ENCODE measurements at regions not wholly inside any gene's neighbourhood (a gene's known extent, or its start where the extent isn't known, plus 50 kb on each side); places are given as distances from the start of the nearest gene placed in this dataset.

DNA sequence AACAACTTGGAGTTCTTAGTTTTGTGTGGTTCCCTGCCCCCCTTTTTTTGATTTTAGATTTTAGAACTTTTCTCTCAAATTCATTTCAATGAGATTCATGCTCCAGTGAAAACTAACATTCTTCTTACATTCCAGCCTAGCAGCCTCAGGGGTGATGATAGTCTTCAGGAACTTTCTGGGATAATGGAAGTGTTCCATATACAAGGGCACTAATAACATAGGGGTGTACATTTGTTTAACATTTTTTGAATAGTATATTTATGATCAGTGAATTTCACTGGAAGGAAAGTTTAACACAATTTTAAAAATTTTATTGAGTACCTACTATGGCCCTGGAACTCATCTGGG lies 61.4 kb upstream of the ZNF648 start:
- intact Hi-C loops (cut with DNase I): no loop called here
- Histone ChIP-seq H3K27ac (no peak overlapping the region), H3K36me3 (no peaks in the 10 kb centered on the region), H3K4me1 (ENCODE audit: insufficient read depth) (peaks cover 19% of the 10 kb centered on the region), H3K4me3 (no peak overlapping the region), H3K9me3 (no peaks in the 10 kb centered on the region), H3K27me3 (no peaks in the 10 kb centered on the region)
- TF ChIP-seq, protein P1, sequence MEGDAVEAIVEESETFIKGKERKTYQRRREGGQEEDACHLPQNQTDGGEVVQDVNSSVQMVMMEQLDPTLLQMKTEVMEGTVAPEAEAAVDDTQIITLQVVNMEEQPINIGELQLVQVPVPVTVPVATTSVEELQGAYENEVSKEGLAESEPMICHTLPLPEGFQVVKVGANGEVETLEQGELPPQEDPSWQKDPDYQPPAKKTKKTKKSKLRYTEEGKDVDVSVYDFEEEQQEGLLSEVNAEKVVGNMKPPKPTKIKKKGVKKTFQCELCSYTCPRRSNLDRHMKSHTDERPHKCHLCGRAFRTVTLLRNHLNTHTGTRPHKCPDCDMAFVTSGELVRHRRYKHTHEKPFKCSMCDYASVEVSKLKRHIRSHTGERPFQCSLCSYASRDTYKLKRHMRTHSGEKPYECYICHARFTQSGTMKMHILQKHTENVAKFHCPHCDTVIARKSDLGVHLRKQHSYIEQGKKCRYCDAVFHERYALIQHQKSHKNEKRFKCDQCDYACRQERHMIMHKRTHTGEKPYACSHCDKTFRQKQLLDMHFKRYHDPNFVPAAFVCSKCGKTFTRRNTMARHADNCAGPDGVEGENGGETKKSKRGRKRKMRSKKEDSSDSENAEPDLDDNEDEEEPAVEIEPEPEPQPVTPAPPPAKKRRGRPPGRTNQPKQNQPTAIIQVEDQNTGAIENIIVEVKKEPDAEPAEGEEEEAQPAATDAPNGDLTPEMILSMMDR (IDR thresholded peaks at IDR 0.05): no peak
- no peak for DNase-seq

GRCh38 chr1:182122256-182122912 lies 60.9 kb upstream of the ZNF648 start:
- Histone ChIP-seq H3K27me3 (no peaks in the 10 kb centered on the region), H3K27ac (peak overlapping the region in 1 of 2 donors; percentile 73), H3K4me3 (no peak overlapping the region), H3K36me3 (no peaks in the 10 kb centered on the region), H3K4me1 (ENCODE audit: insufficient read depth) (peaks cover 19% of the 10 kb centered on the region), H3K9me3 (no peaks in the 10 kb centered on the region)
- no peak for DNase-seq
- intact Hi-C loops (cut with DNase I): no loop called here
- WGBS, 3 donors: 18 to 29% (median 23%) methylated on average over 1 of the region's 1 CpG
- no peak for TF ChIP-seq POLR2A (IDR thresholded peaks at IDR 0.05)
- TF ChIP-seq, protein P1 (IDR thresholded peaks at IDR 0.05): no peak
- TF ChIP-seq EP300 (IDR thresholded peaks at IDR 0.05): no peak

DNA sequence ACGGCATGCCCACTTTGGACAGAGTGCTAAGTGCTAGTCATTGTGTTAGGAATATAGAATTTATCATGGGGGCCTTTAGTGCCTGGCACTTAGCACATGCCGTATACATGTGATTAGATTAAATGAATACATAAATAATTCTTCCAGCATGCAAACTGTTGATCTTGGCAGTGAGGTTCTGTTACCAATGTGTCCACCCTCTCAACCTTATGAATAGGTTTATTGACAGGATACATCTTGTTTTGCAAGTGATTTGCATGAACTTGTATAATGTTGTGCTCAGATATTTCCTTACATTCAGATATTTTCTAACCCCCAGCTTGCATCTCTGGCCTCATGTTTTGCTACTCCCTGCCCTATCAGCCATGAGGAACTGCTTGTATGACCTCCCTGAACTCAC lies 60.3 kb upstream of the ZNF648 start:
- WGBS, 3 donors: 61 to 82% (median 68%) methylated on average over 2 of the region's 2 CpGs
- intact Hi-C loops (cut with DNase I): no loop called here
- H3K4me3 ChIP-seq: no peak overlapping the region
- H3K36me3 ChIP-seq: no peaks in the 10 kb centered on the region
- H3K9me3 ChIP-seq: no peaks in the 10 kb centered on the region
- no peaks in the 10 kb centered on the region for H3K27me3 ChIP-seq
- no peak for DNase-seq
- TF ChIP-seq, protein P1 (IDR thresholded peaks at IDR 0.05): no peak
- TF ChIP-seq EP300 (IDR thresholded peaks at IDR 0.05): no peak
- no peak for TF ChIP-seq POLR2A (IDR thresholded peaks at IDR 0.05)
- H3K27ac ChIP-seq: peak overlapping the region in 1 of 2 donors; percentile 73
- peaks cover 19% of the 10 kb centered on the region for H3K4me1 ChIP-seq (ENCODE audit: insufficient read depth)

- DNase-seq: peak; percentile 77 to 82 (median 80)
- no peaks in the 10 kb centered on the region for H3K27me3 ChIP-seq
- H3K4me1 ChIP-seq (ENCODE audit: insufficient read depth): peaks cover 19% of the 10 kb centered on the region
- peak overlapping the region; percentile 50 to 73 for H3K27ac ChIP-seq
- H3K9me3 ChIP-seq: no peaks in the 10 kb centered on the region
- TF ChIP-seq, protein P1 (IDR thresholded peaks at IDR 0.05): no peak
- TF ChIP-seq EP300 (IDR thresholded peaks at IDR 0.05) (no peak), POLR2A (IDR thresholded peaks at IDR 0.05) (peak; percentile 12)
- intact Hi-C loops (cut with DNase I): no loop called here
- H3K4me3 ChIP-seq: no peak overlapping the region
- WGBS, 3 donors: 16 to 25% (median 17%) methylated on average over 17 of the region's 17 CpGs
- no peaks in the 10 kb centered on the region for H3K36me3 ChIP-seq
Measured at GRCh38 chr1:182120411-182121258, 59.1 kb upstream of the ZNF648 start.

Data from ovary (tissue), 7 donors.